H1 (cell line): ENCODE measurements at regions not wholly inside any gene's neighbourhood (a gene's known extent, or its start where the extent isn't known, plus 50 kb on each side); places are given as distances from the start of the nearest gene placed in this dataset.

ENCODE experiments used
- CTCF ChIA-PET: fragments of 300-600 bp; sonication (Branson Sonifier 250); formaldehyde crosslinking; loops from one replicate; lab custom pipeline; 2021; ENCODE audit not compliant: partially characterized antibody; lab: Charles Lee
- POLR2A ChIA-PET: fragments of 300-600 bp; sonication (Branson Sonifier 250); formaldehyde crosslinking; loops from one replicate; lab custom pipeline; 2021; ENCODE audit warnings: inconsistent platforms; ENCODE audit not compliant: partially characterized antibody; lab: Charles Lee
- DNase-seq, 2 experiments: peaks; one replicate each; pipeline versions ENCODE4 v3.0.0 to v3.0.0-alpha.2; 2010 to 2022; ENCODE audit warnings: low spot score in 2 of 2, low read depth in 1 of 2, mixed read lengths in 1 of 2
- FAIRE-seq: peaks from 2 replicates; lab custom pipeline; 2011; peaks lifted over from hg19 to GRCh38; lab: Jason Lieb, UNC
- H2AFZ ChIP-seq: 2 replicates; pipeline ENCODE4 v1.8.1; 2012; ENCODE audit warnings: low read length, inconsistent platforms
- H2AK5ac ChIP-seq: 2 replicates; pipeline ENCODE4 v1.6.1; 2013; ENCODE audit warnings: low read depth, low read length
- H2BK120ac ChIP-seq: replicated peaks from 2 replicates; pipeline ENCODE3; 2013; ENCODE audit warnings: low read depth, low read length, inconsistent platforms
- H2BK12ac ChIP-seq: 2 replicates; pipeline ENCODE4 v1.6.1; 2013; ENCODE audit warnings: low read depth, low read length
- H2BK15ac ChIP-seq: 2 replicates; pipeline ENCODE4 v1.6.1; 2013; ENCODE audit warnings: low read length
- H2BK20ac ChIP-seq: 2 replicates; pipeline ENCODE4 v1.6.1; 2013; ENCODE audit warnings: low read length
- H2BK5ac ChIP-seq: 2 replicates; pipeline ENCODE4 v1.6.1; 2013; ENCODE audit warnings: low read depth, low read length
- H3K14ac ChIP-seq: 2 replicates; pipeline ENCODE4 v1.6.1; 2013; ENCODE audit warnings: inconsistent platforms; ENCODE audit not compliant: insufficient read length
- H3K18ac ChIP-seq: 2 replicates; pipeline ENCODE4 v1.6.1; 2013; ENCODE audit warnings: low read length; ENCODE audit errors: extremely low read depth
- H3K23ac ChIP-seq: 2 replicates; pipeline ENCODE4 v1.6.1; 2013; ENCODE audit warnings: inconsistent platforms; ENCODE audit not compliant: insufficient read length
- H3K23me2 ChIP-seq: 2 replicates; pipeline ENCODE4 v1.6.1; 2013; ENCODE audit warnings: low read depth, low read length
- H3K27ac ChIP-seq: 2 replicates; pipeline ENCODE4 v1.6.1; 2011; ENCODE audit warnings: low read depth, low read length, inconsistent platforms
- H3K27me3 ChIP-seq, 4 experiments: replicated peaks in 1 of 4; 1 replicate in 1 of 4; 2 replicates in 3 of 4; pipeline versions ENCODE4 v1.6.1 to v1.8.1; 2011 to 2013; ENCODE audit warnings: low read length in 3 of 4, mild to moderate bottlenecking in 3 of 4, inconsistent platforms in 2 of 4, mixed read lengths in 2 of 4, moderate library complexity in 1 of 4; ENCODE audit not compliant: control insufficient read depth in 3 of 4, insufficient read depth in 3 of 4; ENCODE audit errors: extremely low read depth in 1 of 4
- H3K36me3 ChIP-seq, 4 experiments: 2 replicates each; pipeline versions ENCODE4 v1.6.1 to v1.8.1; 2011 to 2013; ENCODE audit warnings: mild to moderate bottlenecking in 4 of 4, low read length in 3 of 4, moderate library complexity in 2 of 4, control low read depth in 1 of 4, inconsistent platforms in 1 of 4; ENCODE audit not compliant: insufficient read depth in 4 of 4, control insufficient read depth in 2 of 4
- H3K4ac ChIP-seq: replicated peaks from 2 replicates; pipeline ENCODE3; 2013; ENCODE audit warnings: low read length, low read depth, mixed read lengths, inconsistent platforms; ENCODE audit not compliant: insufficient read length
- H3K4me1 ChIP-seq, 4 experiments: replicated peaks in 1 of 4; 1 replicate in 1 of 4; 2 replicates in 3 of 4; pipeline versions ENCODE4 v1.6.1 to v1.8.1; 2011 to 2013; ENCODE audit warnings: low read length in 3 of 4, inconsistent platforms in 2 of 4, mixed read lengths in 1 of 4; ENCODE audit not compliant: insufficient read depth in 4 of 4, control insufficient read depth in 3 of 4
- H3K4me2 ChIP-seq, 2 experiments: 2 replicates each; pipeline versions ENCODE4 v1.6.1 to v1.8.1; 2011 to 2013; ENCODE audit warnings: low read depth in 2 of 2, low read length in 2 of 2, control low read depth in 1 of 2, inconsistent platforms in 1 of 2, mild to moderate bottlenecking in 1 of 2; ENCODE audit not compliant: insufficient read depth in 1 of 2
- H3K4me3 ChIP-seq, 4 experiments: fragments of 200-600, 300-600 bp in 1 of 4; sonication (generic), shearing (Covaris generic), sonication (Bioruptor Twin) in 1 of 4; 2 replicates each; pipeline versions ENCODE4 v1.5.1 to v1.8.1; 2011 to 2016; ENCODE audit warnings: low read length in 4 of 4, low read depth in 3 of 4, control low read depth in 2 of 4, inconsistent platforms in 2 of 4, mild to moderate bottlenecking in 2 of 4, mixed read lengths in 1 of 4, moderate library complexity in 1 of 4; ENCODE audit not compliant: insufficient read depth in 2 of 4; ENCODE audit errors: extremely low read depth in 1 of 4
- H3K56ac ChIP-seq: replicated peaks from 2 replicates; pipeline ENCODE3; 2013; ENCODE audit warnings: low read depth, mild to moderate bottlenecking, mixed read lengths, low read length, inconsistent platforms; ENCODE audit not compliant: insufficient read length
- H3K79me1 ChIP-seq: 2 replicates; pipeline ENCODE4 v1.6.1; 2013; ENCODE audit warnings: low read depth, low read length, control low read depth
- H3K79me2 ChIP-seq, 2 experiments: 2 replicates each; pipeline versions ENCODE4 v1.6.1 to v1.8.1; 2012 to 2013; ENCODE audit warnings: low read length in 2 of 2, mild to moderate bottlenecking in 2 of 2, inconsistent platforms in 1 of 2; ENCODE audit not compliant: insufficient read depth in 2 of 2, control insufficient read depth in 1 of 2
- H3K9ac ChIP-seq, 4 experiments: replicated peaks in 1 of 4; 1 replicate in 1 of 4; 2 replicates in 3 of 4; pipeline versions ENCODE4 v1.6.1 to v1.8.1; 2011 to 2013; ENCODE audit warnings: low read depth in 3 of 4, low read length in 3 of 4, control low read depth in 2 of 4, mild to moderate bottlenecking in 2 of 4, moderate library complexity in 2 of 4, inconsistent platforms in 1 of 4; ENCODE audit errors: extremely low read depth in 1 of 4
- H3K9me3 ChIP-seq, 2 experiments: 2 replicates each; pipeline versions ENCODE4 v1.6.1 to v1.8.1; 2012 to 2013; ENCODE audit warnings: mild to moderate bottlenecking in 2 of 2, moderate library complexity in 2 of 2, control low read depth in 1 of 2, inconsistent platforms in 1 of 2, low read depth in 1 of 2, low read length in 1 of 2, mixed read lengths in 1 of 2; ENCODE audit not compliant: insufficient read depth in 2 of 2
- H4K20me1 ChIP-seq, 2 experiments: replicated peaks in 1 of 2; 2 replicates each; pipeline versions ENCODE3 to v1.8.1; 2011 to 2013; ENCODE audit warnings: inconsistent platforms in 2 of 2, low read length in 2 of 2, mild to moderate bottlenecking in 1 of 2; ENCODE audit not compliant: insufficient read depth in 2 of 2, control insufficient read depth in 1 of 2
- H4K5ac ChIP-seq: 2 replicates; pipeline ENCODE4 v1.6.1; 2013; ENCODE audit warnings: low read length, low read depth, mixed read lengths, inconsistent platforms; ENCODE audit not compliant: insufficient read length
- H4K8ac ChIP-seq: 2 replicates; pipeline ENCODE4 v1.8.0; 2013; ENCODE audit warnings: mild to moderate bottlenecking, moderate library complexity, low read length, inconsistent platforms; ENCODE audit not compliant: insufficient read depth; ENCODE audit errors: extremely low read depth
- H4K91ac ChIP-seq: replicated peaks from 2 replicates; pipeline ENCODE3; 2013; ENCODE audit warnings: low read length, mixed read lengths, inconsistent platforms; ENCODE audit not compliant: insufficient read length
- BRCA1 ChIP-seq: IDR thresholded peaks from 2 replicates; pipeline ENCODE4 v1.6.1; 2012; ENCODE audit warnings: low read depth, low read length, improper control_type of control experiment
- CREB1 ChIP-seq: IDR thresholded peaks from 2 replicates; pipeline ENCODE4 v1.6.1; 2012; ENCODE audit warnings: inconsistent platforms
- CTBP2 ChIP-seq: IDR thresholded peaks from 2 replicates; pipeline ENCODE4 v1.7.0; 2011; ENCODE audit warnings: borderline replicate concordance, mild to moderate bottlenecking, moderate library complexity, mixed read lengths, low read length; ENCODE audit not compliant: insufficient read depth, insufficient read length
- SIN3A ChIP-seq, 2 experiments: IDR thresholded peaks in 1 of 2; conservative IDR thresholded peaks in 1 of 2; 2 replicates each; pipeline ENCODE4 v1.6.1; 2011 to 2012; ENCODE audit warnings: low read length in 2 of 2, improper control_type of control experiment in 1 of 2, low read depth in 1 of 2, mild to moderate bottlenecking in 1 of 2
- SP1 ChIP-seq: IDR thresholded peaks from 2 replicates; pipeline ENCODE4 v1.6.1; 2011; ENCODE audit warnings: low read depth, low read length
- SP2 ChIP-seq: IDR thresholded peaks from 2 replicates; pipeline ENCODE4 v1.6.1; 2012; ENCODE audit warnings: mild to moderate bottlenecking, low read length, inconsistent platforms
- TAF7 ChIP-seq: optimal IDR thresholded peaks from 2 replicates; pipeline ENCODE3; 2011; ENCODE audit warnings: low read depth, mild to moderate bottlenecking, inconsistent platforms, low read length, moderate library complexity, borderline replicate concordance
- WGBS, 2 experiments: shearing (Covaris generic) in 1 of 2; methylation state at CpG; one replicate each; pipeline versions ENCODE4 v1.1.6 to v1.1.7; 2013 to 2015; ENCODE audit warnings: low lambda C conversion rate in 2 of 2, mixed read lengths in 2 of 2, inconsistent platforms in 1 of 2, low coverage in 1 of 2, missing lambda C conversion rate in 1 of 2; ENCODE audit not compliant: insufficient replicate concordance in 2 of 2, insufficient coverage in 1 of 2, insufficient read length in 1 of 2; ENCODE audit errors: extremely low coverage in 1 of 2, missing lambda C conversion rate in 1 of 2; 5-methylcytosine and 5-hydroxymethylcytosine counted together
- TF ChIP-seq, protein P1 (sequence below): IDR thresholded peaks from 2 replicates; pipeline ENCODE4 v1.6.1; 2012; ENCODE audit warnings: inconsistent platforms

DNA sequence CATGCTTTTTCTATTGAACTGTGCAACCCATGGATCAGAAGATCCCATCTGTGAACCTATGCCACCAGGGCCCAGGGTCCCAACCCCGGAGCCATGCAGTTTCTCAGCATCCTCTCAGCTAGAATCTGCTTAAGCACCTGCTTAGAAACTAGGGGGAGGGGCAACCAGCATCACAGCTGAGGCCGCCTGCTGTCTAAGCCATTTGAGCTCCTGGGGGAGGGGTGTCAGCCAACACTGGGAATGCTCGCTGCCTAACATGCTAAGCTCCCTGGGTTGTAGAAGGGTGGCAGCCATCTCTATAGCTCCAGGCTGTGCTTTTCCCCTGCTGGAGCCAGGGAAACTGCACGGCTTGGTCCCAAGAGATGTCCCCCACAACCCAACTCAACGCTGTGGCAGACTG is 322.8 kb downstream of the EDEM1 start:
- TF ChIP-seq SIN3A (conservative IDR thresholded peaks at IDR 0.05 in 1 of 2, IDR thresholded peaks at IDR 0.05 in 1 of 2; ENCODE audit: low read depth in 1 of 2, low read length in 2 of 2): no peak
- no peak for TF ChIP-seq SP1
- TF ChIP-seq BRCA1: no peak
- TF ChIP-seq TAF7: no peak
- TF ChIP-seq CREB1: no peak
- no peak for TF ChIP-seq SP2
- TF ChIP-seq, protein P1, sequence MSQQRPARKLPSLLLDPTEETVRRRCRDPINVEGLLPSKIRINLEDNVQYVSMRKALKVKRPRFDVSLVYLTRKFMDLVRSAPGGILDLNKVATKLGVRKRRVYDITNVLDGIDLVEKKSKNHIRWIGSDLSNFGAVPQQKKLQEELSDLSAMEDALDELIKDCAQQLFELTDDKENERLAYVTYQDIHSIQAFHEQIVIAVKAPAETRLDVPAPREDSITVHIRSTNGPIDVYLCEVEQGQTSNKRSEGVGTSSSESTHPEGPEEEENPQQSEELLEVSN: no peak
- TF ChIP-seq CTBP2: no peak
- no peaks in the 10 kb centered on the region for H3K4me1 ChIP-seq
- no peak overlapping the region for H2BK20ac ChIP-seq
- no peaks in the 10 kb centered on the region for H4K20me1 ChIP-seq
- no peak for FAIRE-seq
- no peak overlapping the region for H2AK5ac ChIP-seq
- no peaks in the 10 kb centered on the region for H3K79me1 ChIP-seq
- no peak overlapping the region for H3K4me2 ChIP-seq
- H4K5ac ChIP-seq: no peak overlapping the region
- no peak overlapping the region for H2BK5ac ChIP-seq
- H3K4ac ChIP-seq: no peak overlapping the region
- no peaks in the 10 kb centered on the region for H3K79me2 ChIP-seq
- H3K56ac ChIP-seq: no peak overlapping the region
- H3K9me3 ChIP-seq: peaks cover 9 to 13% of the 10 kb centered on the region in 2 experiments; a peak in 2 of 4 replicates
- no peak overlapping the region for H3K18ac ChIP-seq
- H3K27me3 ChIP-seq: no peaks in the 10 kb centered on the region
- ChIA-PET CTCF (no interaction called here), POLR2A (no interaction called here)
- no peak overlapping the region for H2BK120ac ChIP-seq
- 87% methylated on average over 4 of the region's 5 CpGs; no CpG with 5 or more reads in 1 of the 2 experiments for WGBS, 2 experiments
- DNase-seq: no peak
- no peak overlapping the region for H2BK12ac ChIP-seq
- no peak overlapping the region for H3K4me3 ChIP-seq
- H2BK15ac ChIP-seq: no peak overlapping the region
- no peak overlapping the region for H3K9ac ChIP-seq
- no peak overlapping the region for H4K91ac ChIP-seq
- no peak overlapping the region for H3K14ac ChIP-seq
- H3K23ac ChIP-seq: no peak overlapping the region
- no peaks in the 10 kb centered on the region for H3K36me3 ChIP-seq
- no peak overlapping the region for H2AFZ ChIP-seq
- H3K23me2 ChIP-seq: no peaks in the 10 kb centered on the region
- no peak overlapping the region for H4K8ac ChIP-seq
- no peak overlapping the region for H3K27ac ChIP-seq
